ENCODE measurements at regions not wholly inside any gene's neighbourhood (a gene's known extent, or its start where the extent isn't known, plus 50 kb on each side); places are given as distances from the start of the nearest gene placed in this dataset.

DNA sequence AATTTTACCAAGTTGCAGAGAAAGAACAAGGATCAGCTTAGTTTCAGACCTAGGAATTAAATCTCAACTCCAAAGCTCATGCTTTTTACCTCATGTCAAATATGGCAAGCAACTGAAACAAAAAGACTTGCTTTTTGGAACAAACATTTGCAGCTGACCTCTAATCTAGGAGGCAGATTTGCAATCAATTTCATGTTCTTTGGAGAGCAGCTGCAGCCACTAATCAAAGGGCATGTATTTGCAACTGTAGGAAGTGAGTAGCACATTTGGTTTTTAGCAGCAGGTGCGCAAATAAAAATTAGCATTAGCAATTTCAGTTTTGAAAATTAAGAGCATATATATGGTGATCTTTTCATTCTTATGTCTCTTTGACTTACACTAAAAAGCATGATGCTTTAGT lies 459.3 kb upstream of the SLC10A2 start:
- no peak for DNase-seq
- intact Hi-C loops (cut with DNase I; ENCODE audit: low total_unique reads): no loop called here
- TF ChIP-seq, protein P1, sequence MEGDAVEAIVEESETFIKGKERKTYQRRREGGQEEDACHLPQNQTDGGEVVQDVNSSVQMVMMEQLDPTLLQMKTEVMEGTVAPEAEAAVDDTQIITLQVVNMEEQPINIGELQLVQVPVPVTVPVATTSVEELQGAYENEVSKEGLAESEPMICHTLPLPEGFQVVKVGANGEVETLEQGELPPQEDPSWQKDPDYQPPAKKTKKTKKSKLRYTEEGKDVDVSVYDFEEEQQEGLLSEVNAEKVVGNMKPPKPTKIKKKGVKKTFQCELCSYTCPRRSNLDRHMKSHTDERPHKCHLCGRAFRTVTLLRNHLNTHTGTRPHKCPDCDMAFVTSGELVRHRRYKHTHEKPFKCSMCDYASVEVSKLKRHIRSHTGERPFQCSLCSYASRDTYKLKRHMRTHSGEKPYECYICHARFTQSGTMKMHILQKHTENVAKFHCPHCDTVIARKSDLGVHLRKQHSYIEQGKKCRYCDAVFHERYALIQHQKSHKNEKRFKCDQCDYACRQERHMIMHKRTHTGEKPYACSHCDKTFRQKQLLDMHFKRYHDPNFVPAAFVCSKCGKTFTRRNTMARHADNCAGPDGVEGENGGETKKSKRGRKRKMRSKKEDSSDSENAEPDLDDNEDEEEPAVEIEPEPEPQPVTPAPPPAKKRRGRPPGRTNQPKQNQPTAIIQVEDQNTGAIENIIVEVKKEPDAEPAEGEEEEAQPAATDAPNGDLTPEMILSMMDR (IDR thresholded peaks at IDR 0.05): no peak

DNA sequence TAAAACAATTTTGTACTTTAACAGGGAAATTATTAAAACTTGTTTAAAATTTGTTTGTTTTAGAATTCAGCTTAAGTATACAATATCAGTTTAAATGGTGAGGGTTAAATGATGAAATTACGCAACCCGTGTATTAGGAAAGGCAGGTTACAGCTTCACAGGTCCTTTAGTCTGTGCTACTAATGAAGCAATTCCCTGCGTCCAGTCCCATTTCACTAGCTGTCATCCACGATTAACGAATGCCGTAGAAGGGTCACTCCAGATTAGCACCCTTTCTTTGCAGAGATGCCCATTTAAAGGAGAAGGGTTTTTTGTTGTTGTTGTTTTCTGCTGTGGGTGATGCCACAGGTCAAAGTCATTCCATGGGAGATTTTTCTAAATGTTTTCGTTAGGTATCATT lies 457.6 kb upstream of the SLC10A2 start:
- intact Hi-C loops (cut with DNase I; ENCODE audit: low total_unique reads): no loop called here
- no peaks in the 10 kb centered on the region for H3K4me1 ChIP-seq
- no peak for DNase-seq

More for the DNA sequence above, 459.3 kb upstream of the SLC10A2 start:
- no peaks in the 10 kb centered on the region for H3K36me3 ChIP-seq
- H3K27me3 ChIP-seq: no peaks in the 10 kb centered on the region
- H3K27ac ChIP-seq: no peak overlapping the region
- no peaks in the 10 kb centered on the region for H3K9me3 ChIP-seq
- H3K4me3 ChIP-seq: no peak overlapping the region
- no peaks in the 10 kb centered on the region for H3K4me1 ChIP-seq

DNA sequence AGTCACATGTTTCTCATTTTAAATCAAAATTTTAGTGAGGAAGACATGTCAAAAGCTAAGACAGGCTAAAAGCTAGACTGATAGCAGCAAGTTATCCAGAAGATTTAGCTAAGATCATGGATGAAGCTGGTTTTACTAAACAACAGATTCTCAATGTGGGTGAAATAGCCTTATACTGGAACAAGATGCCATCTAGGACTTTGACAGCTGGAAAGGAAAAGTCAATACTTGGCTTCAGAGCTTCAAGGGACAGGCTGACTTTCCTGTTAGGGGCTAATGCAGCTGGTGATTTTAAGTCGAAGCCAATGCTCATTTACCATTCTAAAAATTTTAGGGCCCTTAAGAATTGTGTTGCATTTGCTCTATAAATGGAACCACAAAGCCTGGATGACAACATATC lies 455.3 kb upstream of the SLC10A2 start:
- H3K4me1 ChIP-seq: no peaks in the 10 kb centered on the region
- H3K36me3 ChIP-seq: no peaks in the 10 kb centered on the region
- H3K9me3 ChIP-seq: no peaks in the 10 kb centered on the region
- TF ChIP-seq, protein P1 (IDR thresholded peaks at IDR 0.05): no peak
- H3K27me3 ChIP-seq: no peaks in the 10 kb centered on the region
- intact Hi-C loops (cut with DNase I; ENCODE audit: low total_unique reads): no loop called here
- H3K27ac ChIP-seq: no peak overlapping the region
- no peak overlapping the region for H3K4me3 ChIP-seq
- DNase-seq: no peak

More for the DNA sequence above, 457.6 kb upstream of the SLC10A2 start:
- Histone ChIP-seq H3K27me3 (no peaks in the 10 kb centered on the region), H3K27ac (no peak overlapping the region), H3K36me3 (no peaks in the 10 kb centered on the region), H3K9me3 (no peaks in the 10 kb centered on the region), H3K4me3 (no peak overlapping the region)
- TF ChIP-seq, protein P1 (IDR thresholded peaks at IDR 0.05): no peak

DNA sequence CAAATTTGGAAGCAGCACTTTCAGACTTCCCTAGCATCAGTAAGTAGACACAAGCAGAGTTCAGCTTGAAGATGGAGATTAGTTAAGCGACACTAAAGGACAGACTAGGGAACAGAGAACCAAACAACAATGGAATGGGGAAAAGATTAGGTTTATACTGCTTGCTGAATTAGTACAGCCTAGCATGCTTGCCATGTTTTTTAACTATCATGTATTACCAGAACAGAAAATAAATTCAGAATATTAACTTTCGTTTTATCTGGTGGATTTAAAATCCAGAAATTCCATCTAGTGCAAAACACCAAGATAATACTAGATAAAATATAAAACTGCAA lies 451.5 kb upstream of the SLC10A2 start:
- no peak for DNase-seq
- no peak overlapping the region for H3K27ac ChIP-seq
- intact Hi-C loops (cut with DNase I; ENCODE audit: low total_unique reads): no loop called here
- H3K36me3 ChIP-seq: no peaks in the 10 kb centered on the region
- no peaks in the 10 kb centered on the region for H3K27me3 ChIP-seq
- H3K4me3 ChIP-seq: no peak overlapping the region
- TF ChIP-seq, protein P1 (IDR thresholded peaks at IDR 0.05): no peak
- H3K4me1 ChIP-seq: no peaks in the 10 kb centered on the region
- no peaks in the 10 kb centered on the region for H3K9me3 ChIP-seq

DNA sequence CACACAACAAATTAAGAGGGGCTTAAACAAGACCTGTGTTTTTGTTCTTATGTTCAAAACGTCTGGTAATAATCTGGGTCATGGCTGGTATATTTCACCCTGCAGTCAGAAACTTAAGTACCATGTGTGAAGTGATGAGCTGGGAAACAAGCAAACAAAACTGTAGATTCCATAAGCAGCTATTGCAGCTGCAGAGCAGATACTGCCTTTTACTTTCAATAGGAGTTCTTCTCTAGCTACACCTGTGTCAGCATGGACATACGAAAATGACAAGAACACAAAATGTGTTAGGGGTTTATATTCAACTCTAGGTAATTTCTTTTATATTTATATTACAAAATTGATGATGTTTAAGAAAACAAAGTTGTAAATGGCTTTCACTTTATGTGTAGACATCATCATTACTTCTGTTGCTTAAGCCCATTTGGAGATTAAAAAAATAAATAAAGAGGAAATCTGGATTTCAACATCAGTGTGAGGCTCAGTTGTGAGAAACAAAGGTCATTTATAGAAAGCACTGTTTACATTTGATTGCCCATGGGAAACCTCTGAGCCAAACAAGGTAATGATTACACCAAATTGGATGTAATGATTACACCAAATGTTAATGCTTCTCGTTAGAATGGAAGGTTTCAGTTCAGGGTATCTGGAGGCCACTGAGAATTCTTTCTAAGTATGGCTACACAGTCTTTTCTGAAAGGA lies 451.0 kb upstream of the SLC10A2 start:
- TF ChIP-seq, protein P1 (IDR thresholded peaks at IDR 0.05): no peak

More for the DNA sequence above, 451.0 kb upstream of the SLC10A2 start:
- DNase-seq: no peak
- H3K4me3 ChIP-seq: no peak overlapping the region
- H3K9me3 ChIP-seq: no peaks in the 10 kb centered on the region
- intact Hi-C loops (cut with DNase I; ENCODE audit: low total_unique reads): no loop called here
- no peaks in the 10 kb centered on the region for H3K27me3 ChIP-seq
- H3K36me3 ChIP-seq: no peaks in the 10 kb centered on the region
- no peaks in the 10 kb centered on the region for H3K4me1 ChIP-seq
- H3K27ac ChIP-seq: no peak overlapping the region
